Breast epithelium (tissue), 3 donors: ENCODE measurements at regions not wholly inside any gene's neighbourhood (a gene's known extent, or its start where the extent isn't known, plus 50 kb on each side); places are given as distances from the start of the nearest gene placed in this dataset.

Experiments
- POLR2A ChIP-seq: fragments of 450-650 bp; IDR thresholded peaks from one replicate; pipeline ENCODE4 v1.6.1; 2016; ENCODE audit warnings: antibody characterized with exemption, mild to moderate bottlenecking, moderate library complexity
- TF ChIP-seq, protein P1 (sequence below), 3 donors: fragments of 450-650 bp; IDR thresholded peaks; one replicate each; pipeline ENCODE4 v1.5.1; 2016 to 2017; ENCODE audit warnings: antibody characterized with exemption in 3 of 3, mild to moderate bottlenecking in 3 of 3, moderate library complexity in 3 of 3

DNA sequence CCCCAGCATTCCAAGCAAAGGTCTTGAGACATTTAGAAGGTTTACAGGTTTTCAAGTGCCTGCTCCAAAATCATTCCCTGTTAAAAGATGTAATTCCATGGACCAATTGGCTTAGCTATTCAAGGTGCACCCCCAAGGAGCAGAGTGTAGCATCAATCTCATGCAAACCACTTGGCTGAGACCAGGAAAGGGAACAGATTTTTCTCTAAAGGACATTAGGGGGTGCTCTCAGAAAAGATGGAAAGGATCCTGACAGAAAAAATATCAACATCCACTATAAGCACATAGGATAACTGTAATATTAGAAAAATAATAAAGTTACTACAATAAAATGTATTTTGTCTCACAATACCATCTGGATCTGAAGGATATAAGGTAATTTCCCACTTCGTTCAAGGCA lies 328.0 kb upstream of the CDIN1 start:
- TF ChIP-seq, protein P1, sequence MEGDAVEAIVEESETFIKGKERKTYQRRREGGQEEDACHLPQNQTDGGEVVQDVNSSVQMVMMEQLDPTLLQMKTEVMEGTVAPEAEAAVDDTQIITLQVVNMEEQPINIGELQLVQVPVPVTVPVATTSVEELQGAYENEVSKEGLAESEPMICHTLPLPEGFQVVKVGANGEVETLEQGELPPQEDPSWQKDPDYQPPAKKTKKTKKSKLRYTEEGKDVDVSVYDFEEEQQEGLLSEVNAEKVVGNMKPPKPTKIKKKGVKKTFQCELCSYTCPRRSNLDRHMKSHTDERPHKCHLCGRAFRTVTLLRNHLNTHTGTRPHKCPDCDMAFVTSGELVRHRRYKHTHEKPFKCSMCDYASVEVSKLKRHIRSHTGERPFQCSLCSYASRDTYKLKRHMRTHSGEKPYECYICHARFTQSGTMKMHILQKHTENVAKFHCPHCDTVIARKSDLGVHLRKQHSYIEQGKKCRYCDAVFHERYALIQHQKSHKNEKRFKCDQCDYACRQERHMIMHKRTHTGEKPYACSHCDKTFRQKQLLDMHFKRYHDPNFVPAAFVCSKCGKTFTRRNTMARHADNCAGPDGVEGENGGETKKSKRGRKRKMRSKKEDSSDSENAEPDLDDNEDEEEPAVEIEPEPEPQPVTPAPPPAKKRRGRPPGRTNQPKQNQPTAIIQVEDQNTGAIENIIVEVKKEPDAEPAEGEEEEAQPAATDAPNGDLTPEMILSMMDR (IDR thresholded peaks at IDR 0.05), result no peak
- TF ChIP-seq POLR2A, result no peak
